ENCODE measurements at regions not wholly inside any gene's neighbourhood (a gene's known extent, or its start where the extent isn't known, plus 50 kb on each side); places are given as distances from the start of the nearest gene placed in this dataset.
A peak's percentile ranks its signal among the peaks of the same experiment; 100 is the strongest.
"Not testable (repeated sequence)": the region's sequence is repeated elsewhere in the genome, so short reads cannot be mapped to it uniquely, and the experiment has no call there.

- DNase-seq: no peak
Observed at GRCh38 chr3:39657075-39657474, 152.3 kb upstream of the MYRIP start.

DNA sequence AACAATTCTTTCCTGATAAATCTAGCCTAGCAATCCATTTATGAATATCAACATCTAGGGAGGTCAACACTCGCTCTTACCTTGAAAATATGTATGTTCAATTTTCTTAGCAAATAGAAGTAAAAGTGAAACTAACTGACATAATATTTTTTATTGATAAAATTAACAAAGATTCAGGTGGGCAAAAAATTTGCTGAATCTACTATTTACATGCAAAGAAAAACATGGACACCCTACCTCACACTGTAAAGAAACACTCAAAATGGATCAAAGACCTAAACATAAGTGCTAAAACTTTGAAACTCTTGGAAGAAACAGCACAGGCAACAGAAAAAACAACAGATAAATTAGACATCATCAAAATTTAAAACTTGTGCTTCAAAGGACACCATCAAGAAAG, 151.6 kb upstream of the MYRIP start:
- no peak for DNase-seq

DNA sequence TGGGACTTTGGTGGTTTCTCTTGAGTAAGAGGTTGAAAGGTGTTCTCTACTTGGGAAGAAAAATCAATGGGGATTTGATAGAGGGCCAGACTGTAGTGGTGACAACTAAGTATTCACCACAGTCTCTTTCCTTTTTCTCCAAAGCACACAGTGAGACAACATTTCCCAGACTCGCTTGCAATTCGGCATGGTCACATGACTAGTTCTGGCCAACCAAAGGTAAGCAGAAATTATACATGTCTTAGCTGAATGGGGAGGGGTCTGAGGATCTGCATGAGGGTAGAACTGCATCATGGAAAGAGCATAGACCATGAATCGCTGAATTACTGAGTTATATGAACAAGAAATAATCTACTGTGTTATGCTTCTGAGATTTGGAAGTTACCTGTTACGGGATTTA, 144.5 kb upstream of the MYRIP start:
- DNase-seq: no peak

DNA sequence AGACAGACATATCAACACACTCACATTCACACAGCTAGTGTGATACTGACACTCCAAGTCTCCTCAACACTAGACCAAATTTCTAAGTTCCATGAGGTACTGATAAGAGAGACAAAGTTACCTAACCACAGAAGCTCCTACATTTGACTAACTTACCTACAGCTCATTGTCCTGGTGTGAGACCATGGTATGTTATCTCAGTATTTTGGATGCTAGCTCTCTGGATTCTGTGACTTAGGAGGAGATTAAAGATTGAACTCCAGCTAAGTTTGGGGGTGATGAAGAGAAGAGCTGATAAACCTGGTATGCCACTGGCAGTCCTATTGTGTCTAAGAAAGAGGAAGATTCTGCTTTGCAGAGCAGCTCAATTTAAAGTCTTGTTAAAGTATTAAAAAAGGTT, 144.0 kb upstream of the MYRIP start:
- no peak for DNase-seq

DNA sequence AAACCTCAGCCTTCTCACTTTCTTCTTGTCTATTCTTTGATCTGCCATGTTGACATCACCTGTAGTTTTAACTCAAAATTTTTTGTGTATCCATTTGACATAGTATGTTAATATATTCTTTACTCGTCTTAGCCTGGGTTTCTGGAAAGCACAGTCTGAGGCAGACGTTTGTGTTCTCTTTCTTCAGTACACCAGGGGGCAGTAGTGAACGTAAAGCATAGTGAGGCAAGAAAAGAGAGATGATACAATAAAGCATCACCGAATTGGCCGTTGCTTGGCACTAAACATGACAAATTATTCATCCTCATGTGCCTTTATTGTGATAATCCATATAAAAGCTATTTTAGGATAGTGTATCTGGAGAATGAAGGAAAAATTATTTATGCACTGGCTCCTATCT, 141.0 kb upstream of the MYRIP start:
- peak; percentile 49 for DNase-seq

DNA sequence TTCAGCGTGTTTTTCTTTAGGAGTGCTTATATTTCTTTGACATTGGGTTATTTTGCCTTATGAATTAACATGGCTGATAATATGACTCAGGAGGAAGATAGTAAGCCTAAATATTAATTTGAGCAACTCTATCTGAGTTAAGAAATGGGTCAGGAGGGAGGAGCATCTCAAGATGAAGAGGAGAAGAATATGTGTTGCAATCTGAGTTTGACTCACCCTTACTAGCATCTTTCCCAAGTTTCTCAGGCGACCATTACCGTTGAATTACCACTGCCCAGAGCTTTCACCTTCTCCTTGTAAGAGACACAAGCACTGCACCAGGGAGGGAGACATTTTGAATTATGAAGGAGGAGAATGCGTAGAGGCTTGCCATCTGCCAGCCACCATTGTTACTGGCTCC, 138.3 kb upstream of the MYRIP start:
- no peak for DNase-seq

DNA sequence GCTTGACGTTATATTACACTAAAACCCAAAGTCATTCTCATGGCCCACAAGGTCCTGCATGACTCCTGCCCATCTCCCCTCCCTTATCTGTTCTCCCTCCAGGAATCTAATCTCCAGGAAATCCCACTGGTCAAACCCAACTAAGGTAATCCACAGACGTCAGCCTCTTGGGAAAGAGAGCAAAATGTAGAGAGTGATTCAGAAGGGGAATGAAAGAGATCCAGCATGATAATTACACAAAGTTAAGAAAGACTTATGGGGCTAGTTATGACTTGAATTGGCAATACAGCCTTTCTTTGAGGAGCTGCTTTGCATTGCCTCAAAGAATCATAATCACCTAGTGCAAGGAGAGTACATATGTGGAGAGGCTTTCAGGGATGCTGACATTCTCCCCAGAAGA, 137.8 kb upstream of the MYRIP start:
- DNase-seq: no peak

DNA sequence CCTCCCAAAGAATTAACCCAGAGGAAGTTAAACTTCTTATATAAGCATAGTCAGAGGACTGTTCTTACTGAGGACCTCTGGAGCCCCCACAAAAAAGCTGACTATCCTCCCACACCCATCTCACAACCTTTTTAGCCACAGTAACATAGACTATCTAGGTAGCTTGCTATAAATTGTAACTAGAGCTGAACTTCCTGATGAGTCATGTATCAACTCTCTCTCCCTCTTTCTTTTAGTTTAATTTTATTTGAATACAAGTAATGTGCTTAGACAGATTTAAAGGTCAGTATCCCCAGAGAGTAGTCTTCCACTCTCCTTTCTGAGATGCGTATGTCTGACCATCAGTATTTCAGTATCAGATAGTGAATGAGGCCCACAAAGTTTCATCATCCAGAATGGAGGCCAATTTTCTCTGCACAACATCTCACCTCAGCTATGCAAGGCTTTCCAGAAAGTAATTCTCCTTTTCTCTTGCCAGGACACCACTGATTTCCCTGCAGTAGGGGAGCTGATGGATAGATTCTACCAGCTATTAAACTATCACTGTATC, 104.0 kb upstream of the MYRIP start:
- no peak for DNase-seq

- DNase-seq: peak; percentile 35
Observed at GRCh38 chr3:39707314-39707909, 102.0 kb upstream of the MYRIP start.

DNA sequence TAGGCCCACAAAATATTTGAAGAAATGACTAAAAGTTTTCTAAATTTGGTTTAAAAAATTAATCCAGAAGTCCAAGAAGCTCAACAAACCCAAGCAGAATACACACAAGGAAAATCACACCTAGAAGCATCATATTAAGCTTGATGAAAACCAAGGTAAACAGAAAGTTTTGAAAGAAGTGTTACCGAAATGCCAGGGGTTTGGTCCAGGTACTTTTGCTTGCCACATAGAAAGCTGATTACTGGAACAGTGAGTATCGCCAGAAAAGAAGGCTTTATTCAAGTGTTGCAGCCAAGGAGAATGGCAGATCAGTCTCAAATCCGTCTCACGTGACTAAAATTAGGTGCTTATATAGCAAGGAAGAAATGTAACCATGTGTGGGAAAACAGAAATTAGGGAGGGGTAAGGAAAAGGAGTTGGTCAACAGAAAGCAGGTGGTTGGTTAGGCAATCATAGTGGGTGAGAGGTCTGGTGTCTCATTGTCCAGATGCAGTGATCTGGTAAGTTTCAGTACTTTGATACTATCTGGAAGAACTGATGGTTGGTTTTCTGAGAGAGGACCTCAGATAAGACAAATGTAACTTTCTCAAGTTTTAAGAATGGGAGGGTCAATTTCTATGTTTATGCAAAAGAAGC, 96.9 kb upstream of the MYRIP start:
- no peak for DNase-seq

DNA sequence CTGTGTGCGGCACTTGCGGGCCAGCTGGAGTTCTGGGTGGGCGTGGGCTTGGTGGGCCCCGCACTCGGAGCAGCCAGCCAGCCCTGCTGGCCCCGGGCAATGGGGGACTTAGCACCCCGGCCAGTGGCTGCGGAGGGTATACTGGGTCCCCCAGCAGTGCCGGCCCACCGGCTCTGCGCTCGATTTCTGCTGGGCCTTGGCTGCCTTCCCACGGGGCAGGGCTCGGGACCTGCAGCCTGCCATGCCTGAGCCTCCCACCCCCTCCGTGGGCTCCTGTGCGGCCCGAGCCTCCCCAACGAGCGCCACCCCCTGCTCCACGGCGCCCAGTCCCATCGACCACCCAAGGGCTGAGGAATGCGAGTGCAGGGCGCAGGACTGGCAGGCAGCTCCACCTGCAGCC, 96.1 kb upstream of the MYRIP start:
- DNase-seq: not testable (repeated sequence)

GRCh38 chr3:39716849-39717248, 92.6 kb upstream of the MYRIP start:
- no peak for DNase-seq

DNA sequence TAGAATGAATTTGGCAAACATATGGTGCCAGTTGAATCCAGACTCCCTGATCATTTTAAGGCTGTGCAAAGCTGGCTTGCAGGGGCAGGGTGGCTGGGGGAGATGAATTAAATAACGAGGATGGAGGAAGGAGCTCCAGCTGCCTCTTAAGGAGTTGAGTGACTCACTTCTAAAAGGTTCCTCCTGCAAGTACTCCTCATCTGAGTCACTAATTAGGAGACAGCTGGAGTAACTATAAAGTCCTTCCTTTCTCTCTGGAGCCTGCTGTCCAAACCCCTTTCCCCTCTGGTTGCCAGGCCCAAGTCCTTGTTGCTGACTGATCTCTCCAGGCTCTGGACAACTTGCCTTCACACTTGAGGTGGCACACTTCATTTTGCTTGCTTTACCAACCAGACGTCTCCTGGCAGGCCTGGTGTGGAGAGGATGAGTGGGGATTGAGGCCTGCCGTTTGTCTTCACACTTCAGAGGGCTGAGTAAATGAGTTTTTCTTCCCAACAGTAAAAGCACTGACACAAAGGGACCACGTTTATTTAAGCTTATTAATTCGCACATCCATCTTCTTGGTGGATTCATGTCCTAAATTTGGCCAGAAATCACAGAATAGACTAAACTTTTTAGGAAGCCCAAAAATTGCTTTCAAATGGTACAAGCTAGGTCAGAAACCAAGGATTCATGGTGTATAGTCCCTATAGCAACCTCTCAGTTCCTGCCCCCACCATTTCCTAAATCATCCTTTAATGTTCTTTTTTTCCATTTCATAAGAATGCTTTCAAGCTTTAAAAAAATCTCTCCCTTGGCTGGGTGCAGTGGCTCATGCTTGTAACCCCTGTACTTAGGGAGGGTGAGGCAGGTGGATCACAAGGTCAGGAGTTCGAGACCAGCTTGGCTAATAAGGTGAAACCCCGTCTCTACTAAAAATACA, 90.5 kb upstream of the MYRIP start:
- DNase-seq: no peak

GRCh38 chr3:39721076-39721475, 88.3 kb upstream of the MYRIP start:
- no peak for DNase-seq

- no peak for DNase-seq
Observed at GRCh38 chr3:39724233-39724846, 85.1 kb upstream of the MYRIP start.

DNA sequence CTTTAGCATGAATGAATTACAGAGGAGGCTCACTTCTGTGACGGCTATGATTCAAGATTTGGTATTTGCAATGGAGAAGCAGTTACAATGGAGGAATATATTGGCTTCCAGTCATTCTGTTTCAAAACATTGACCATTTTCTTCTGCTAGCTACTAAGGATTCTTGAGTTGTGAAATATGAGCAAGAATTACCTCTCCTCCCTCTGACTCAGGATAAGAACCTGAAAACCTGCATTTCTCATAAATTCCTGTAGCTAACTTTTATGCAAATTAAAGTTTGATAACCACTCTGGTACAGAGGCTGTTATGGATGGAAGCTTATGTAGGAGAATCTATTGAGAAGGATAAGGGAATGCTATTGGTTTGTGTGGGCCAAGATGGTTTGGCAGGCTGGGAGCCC, 84.1 kb upstream of the MYRIP start:
- no peak for DNase-seq

GRCh38 chr3:39727415-39727814, 82.0 kb upstream of the MYRIP start:
- DNase-seq: no peak

- no peak for DNase-seq
Observed at GRCh38 chr3:39733804-39734203, 75.6 kb upstream of the MYRIP start.

DNA sequence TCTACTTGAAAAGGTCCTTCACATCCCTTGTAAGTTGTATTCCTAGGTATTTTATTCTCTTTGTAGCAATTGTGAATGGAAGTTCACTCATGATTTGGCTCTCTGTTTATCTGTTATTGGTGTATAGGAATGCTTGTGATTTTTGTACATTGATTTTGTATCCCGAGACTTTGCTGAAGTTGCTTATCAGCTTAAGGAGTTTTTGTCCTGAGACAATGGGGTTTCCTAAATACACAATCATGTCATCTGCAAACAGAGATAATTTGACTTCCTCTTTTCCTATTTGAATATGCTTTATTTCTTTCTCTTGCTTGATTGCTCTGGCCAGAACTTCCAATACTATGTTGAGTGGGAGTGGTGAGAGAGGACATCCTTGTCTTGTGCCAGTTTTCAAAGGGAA, 69.8 kb upstream of the MYRIP start:
- not testable (repeated sequence) for DNase-seq

DNA sequence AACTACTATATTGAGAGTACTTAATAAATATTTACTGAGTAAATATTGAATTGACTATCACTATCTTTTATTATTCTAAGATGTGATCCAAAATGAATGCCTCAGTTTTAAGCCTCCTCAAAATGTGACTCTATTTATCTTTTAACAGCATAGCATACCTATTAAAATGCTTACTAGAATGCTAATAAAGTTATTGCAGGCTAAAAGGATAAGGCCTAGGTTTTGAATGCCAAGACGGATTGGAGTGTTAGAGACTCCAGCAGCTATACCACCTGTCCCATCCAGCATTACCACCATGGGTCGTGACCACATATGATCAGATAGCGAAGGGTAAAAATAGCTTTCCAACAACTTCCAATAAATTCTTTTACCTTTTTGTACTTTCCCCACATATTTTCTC, 64.7 kb upstream of the MYRIP start:
- DNase-seq: no peak

DNA sequence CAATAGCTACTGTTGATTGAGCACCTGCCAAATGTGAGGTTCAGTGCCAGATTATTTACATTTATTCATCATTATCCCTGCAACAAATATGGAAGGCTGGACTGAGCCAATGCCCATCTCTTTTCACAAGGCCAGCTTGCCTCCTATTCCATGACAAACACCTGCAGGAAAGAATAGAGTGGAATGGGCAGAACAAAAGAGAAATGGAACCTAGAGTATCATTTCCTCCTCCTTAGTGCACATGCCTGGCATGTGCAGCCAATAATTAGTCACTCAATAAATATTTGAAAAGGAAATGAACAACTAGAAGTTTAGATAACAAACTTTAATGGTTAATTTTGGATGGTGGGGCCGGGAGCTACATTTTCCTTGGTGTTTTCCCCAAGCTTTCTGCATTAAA, 61.4 kb upstream of the MYRIP start:
- DNase-seq: no peak

GRCh38 chr3:39748763-39749162, 60.6 kb upstream of the MYRIP start:
- DNase-seq: no peak

DNA sequence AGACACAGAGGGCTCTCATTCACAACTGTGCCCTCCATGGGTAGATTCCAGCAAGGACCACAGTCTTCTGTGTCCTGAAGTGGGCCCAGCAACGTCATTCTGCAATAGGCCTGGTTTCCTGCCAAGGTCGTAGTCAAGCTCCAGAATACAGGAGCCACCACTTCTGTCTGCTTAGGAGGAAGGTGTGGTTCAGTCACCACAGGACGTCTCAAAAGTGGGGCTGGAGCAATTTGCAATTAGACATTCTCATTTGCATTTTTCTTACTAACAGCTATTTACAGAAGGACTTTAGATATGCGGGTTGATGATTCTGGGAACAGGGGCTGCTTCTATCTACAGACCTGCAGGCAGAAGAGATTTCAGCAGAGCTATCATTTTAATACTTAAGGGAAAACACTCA, 58.7 kb upstream of the MYRIP start:
- DNase-seq: no peak
